ENCODE measurements at regions not wholly inside any gene's neighbourhood (a gene's known extent, or its start where the extent isn't known, plus 50 kb on each side); places are given as distances from the start of the nearest gene placed in this dataset.

- no peak overlapping the region for H3K27ac ChIP-seq (ENCODE audit: low read depth, low read length)
- H3K4me3 ChIP-seq (ENCODE audit: insufficient read depth, low read length): no peak overlapping the region
- H3K9me3 ChIP-seq (ENCODE audit: low read depth, low read length): no peaks in the 10 kb centered on the region
- TF ChIP-seq CTCF (IDR thresholded peaks at IDR 0.05; ENCODE audit: extremely low read depth, low read depth, low read length): no peak
- H3K4me2 ChIP-seq (ENCODE audit: insufficient read depth, low read length): no peak overlapping the region
- no peak overlapping the region for H2AFZ ChIP-seq (ENCODE audit: low read length)
- DNase-seq (ENCODE audit: insufficient read length, low spot score, missing footprints): no peak
- peaks cover 9% of the 10 kb centered on the region for H3K4me1 ChIP-seq (ENCODE audit: insufficient read depth, low read length)
- H3K27me3 ChIP-seq (ENCODE audit: insufficient read depth, low read length): no peaks in the 10 kb centered on the region
- H4K20me1 ChIP-seq (ENCODE audit: insufficient read depth, low read length): no peaks in the 10 kb centered on the region
- H3K36me3 ChIP-seq (ENCODE audit: insufficient read depth, low read length): no peaks in the 10 kb centered on the region
- H3K79me2 ChIP-seq (ENCODE audit: insufficient read depth, low read length): no peaks in the 10 kb centered on the region
These were observed 243.3 kb upstream of the ANKRD55 start for GRCh38 chr5:56476487-56476856.

GRCh38 chr5:56475689-56476486 lies 242.8 kb upstream of the ANKRD55 start:
- no peak for DNase-seq (ENCODE audit: insufficient read length, low spot score, missing footprints)

GRCh38 chr5:56471707-56472106 lies 238.6 kb upstream of the ANKRD55 start:
- Histone ChIP-seq H3K36me3 (ENCODE audit: insufficient read depth, low read length) (no peaks in the 10 kb centered on the region), H3K27me3 (ENCODE audit: insufficient read depth, low read length) (no peaks in the 10 kb centered on the region), H3K27ac (ENCODE audit: low read depth, low read length) (no peak overlapping the region), H4K20me1 (ENCODE audit: insufficient read depth, low read length) (no peaks in the 10 kb centered on the region), H2AFZ (ENCODE audit: low read length) (no peak overlapping the region), H3K4me3 (ENCODE audit: insufficient read depth, low read length) (no peak overlapping the region), H3K4me2 (ENCODE audit: insufficient read depth, low read length) (no peak overlapping the region), H3K9me3 (ENCODE audit: low read depth, low read length) (no peaks in the 10 kb centered on the region), H3K79me2 (ENCODE audit: insufficient read depth, low read length) (no peaks in the 10 kb centered on the region), H3K4me1 (ENCODE audit: insufficient read depth, low read length) (no peaks in the 10 kb centered on the region)
- DNase-seq (ENCODE audit: insufficient read length, low spot score, missing footprints): no peak
- no peak for TF ChIP-seq CTCF (IDR thresholded peaks at IDR 0.05; ENCODE audit: extremely low read depth, low read depth, low read length)

More at GRCh38 chr5:56475689-56476486, 242.8 kb upstream of the ANKRD55 start:
- H3K9me3 ChIP-seq (ENCODE audit: low read depth, low read length): no peaks in the 10 kb centered on the region
- H4K20me1 ChIP-seq (ENCODE audit: insufficient read depth, low read length): no peaks in the 10 kb centered on the region
- H3K4me2 ChIP-seq (ENCODE audit: insufficient read depth, low read length): no peak overlapping the region
- no peak overlapping the region for H3K4me3 ChIP-seq (ENCODE audit: insufficient read depth, low read length)
- peaks cover 6% of the 10 kb centered on the region for H3K4me1 ChIP-seq (ENCODE audit: insufficient read depth, low read length)
- no peak for TF ChIP-seq CTCF (IDR thresholded peaks at IDR 0.05; ENCODE audit: extremely low read depth, low read depth, low read length)
- no peaks in the 10 kb centered on the region for H3K79me2 ChIP-seq (ENCODE audit: insufficient read depth, low read length)
- H3K27ac ChIP-seq (ENCODE audit: low read depth, low read length): no peak overlapping the region
- no peaks in the 10 kb centered on the region for H3K36me3 ChIP-seq (ENCODE audit: insufficient read depth, low read length)
- H2AFZ ChIP-seq (ENCODE audit: low read length): no peak overlapping the region
- no peaks in the 10 kb centered on the region for H3K27me3 ChIP-seq (ENCODE audit: insufficient read depth, low read length)

GRCh38 chr5:56470007-56470406 lies 236.9 kb upstream of the ANKRD55 start:
- no peak overlapping the region for H3K4me2 ChIP-seq (ENCODE audit: insufficient read depth, low read length)
- no peak for DNase-seq (ENCODE audit: insufficient read length, low spot score, missing footprints)
- no peak overlapping the region for H3K4me3 ChIP-seq (ENCODE audit: insufficient read depth, low read length)
- no peak overlapping the region for H2AFZ ChIP-seq (ENCODE audit: low read length)
- H3K9me3 ChIP-seq (ENCODE audit: low read depth, low read length): no peaks in the 10 kb centered on the region
- TF ChIP-seq CTCF (IDR thresholded peaks at IDR 0.05; ENCODE audit: extremely low read depth, low read depth, low read length): no peak
- no peaks in the 10 kb centered on the region for H3K36me3 ChIP-seq (ENCODE audit: insufficient read depth, low read length)
- H3K27me3 ChIP-seq (ENCODE audit: insufficient read depth, low read length): no peaks in the 10 kb centered on the region
- H4K20me1 ChIP-seq (ENCODE audit: insufficient read depth, low read length): no peaks in the 10 kb centered on the region
- H3K79me2 ChIP-seq (ENCODE audit: insufficient read depth, low read length): no peaks in the 10 kb centered on the region
- no peaks in the 10 kb centered on the region for H3K4me1 ChIP-seq (ENCODE audit: insufficient read depth, low read length)
- H3K27ac ChIP-seq (ENCODE audit: low read depth, low read length): no peak overlapping the region

All from osteoblast (primary cell).